GM12865 (cell line): ENCODE measurements at regions not wholly inside any gene's neighbourhood (a gene's known extent, or its start where the extent isn't known, plus 50 kb on each side); places are given as distances from the start of the nearest gene placed in this dataset.

ENCODE experiments used
- DNase-seq: peaks from one replicate; pipeline ENCODE4 v3.0.0; 2010; ENCODE audit warnings: low read depth
- H3K4me3 ChIP-seq: 2 replicates; pipeline ENCODE4 v1.5.1; 2011; ENCODE audit warnings: mild to moderate bottlenecking, low read depth, low read length, control low read depth
- CTCF ChIP-seq: IDR thresholded peaks from 2 replicates; pipeline ENCODE4 v1.5.1; 2011; ENCODE audit warnings: low read length, control low read depth, low read depth, inconsistent platforms; ENCODE audit not compliant: insufficient read depth; ENCODE audit errors: missing control alignments

- TF ChIP-seq CTCF = no peak
- no peak overlapping the region for H3K4me3 ChIP-seq
These were observed 155.1 kb upstream of the IGSF21 start for GRCh38 chr1:17952506-17952905.

GRCh38 chr1:17953921-17954320 is 153.7 kb upstream of the IGSF21 start:
- no peak for TF ChIP-seq CTCF
- no peak overlapping the region for H3K4me3 ChIP-seq
- DNase-seq = no peak

More at GRCh38 chr1:17952506-17952905, 155.1 kb upstream of the IGSF21 start:
- no peak for DNase-seq

GRCh38 chr1:17955302-17956285 is 152.0 kb upstream of the IGSF21 start:
- no peak for TF ChIP-seq CTCF
- DNase-seq = no peak
- H3K4me3 ChIP-seq = no peak overlapping the region

GRCh38 chr1:17957588-17958267 is 149.9 kb upstream of the IGSF21 start:
- TF ChIP-seq CTCF = no peak
- H3K4me3 ChIP-seq = no peak overlapping the region
- DNase-seq = no peak

- TF ChIP-seq CTCF = no peak
- H3K4me3 ChIP-seq = no peak overlapping the region
- no peak for DNase-seq
These were observed 148.9 kb upstream of the IGSF21 start for GRCh38 chr1:17958704-17959103.

GRCh38 chr1:17963513-17963912 is 144.1 kb upstream of the IGSF21 start:
- H3K4me3 ChIP-seq = no peak overlapping the region
- no peak for TF ChIP-seq CTCF
- no peak for DNase-seq
